GM12878 (cell line): ENCODE measurements at regions not wholly inside any gene's neighbourhood (a gene's known extent, or its start where the extent isn't known, plus 50 kb on each side); places are given as distances from the start of the nearest gene placed in this dataset.

Experiments
- ATF3 ChIP-seq: IDR thresholded peaks from 2 replicates; pipeline ENCODE4 v1.6.1; 2011; ENCODE audit warnings: low read depth, mild to moderate bottlenecking, low read length, moderate library complexity, borderline replicate concordance; ENCODE audit errors: extremely low read depth
- CBX5 ChIP-seq: sonication (generic); IDR thresholded peaks from 2 replicates; pipeline ENCODE4 v1.6.1; 2016; ENCODE audit warnings: low read depth, moderate library complexity, mild to moderate bottlenecking, inconsistent platforms
- ELK1 ChIP-seq: IDR thresholded peaks from 2 replicates; pipeline ENCODE4 v1.6.1; 2012; ENCODE audit warnings: low read depth, low read length, improper control_type of control experiment
- GATAD2B ChIP-seq: fragments of 450-650 bp; conservative IDR thresholded peaks from 2 replicates; pipeline ENCODE4 v1.6.1; 2017; ENCODE audit warnings: low read depth, mild to moderate bottlenecking, moderate library complexity
- NBN ChIP-seq: fragments of 450-650 bp; IDR thresholded peaks from 2 replicates; pipeline ENCODE4 v1.6.1; 2016
- NFYA ChIP-seq: IDR thresholded peaks from 2 replicates; pipeline ENCODE4 v1.6.1; 2011; ENCODE audit warnings: low read depth, mild to moderate bottlenecking, low read length, improper control_type of control experiment, borderline replicate concordance
- NR2F1 ChIP-seq: fragments of 450-650 bp; conservative IDR thresholded peaks from 2 replicates; pipeline ENCODE4 v1.6.1; 2017; ENCODE audit warnings: mild to moderate bottlenecking
- PBX3 ChIP-seq: IDR thresholded peaks from 2 replicates; pipeline ENCODE4 v1.6.1; 2011; ENCODE audit warnings: mild to moderate bottlenecking, low read depth, low read length, moderate library complexity; ENCODE audit not compliant: insufficient replicate concordance
- POLR2A ChIP-seq: IDR thresholded peaks from 2 replicates; pipeline ENCODE4 v1.6.1; 2011; ENCODE audit warnings: low read depth, mild to moderate bottlenecking, low read length
- PRDM15 ChIP-seq: fragments of 450-650 bp; formaldehyde crosslinking; IDR thresholded peaks from 2 replicates; pipeline ENCODE4 v1.4.0; 2020; ENCODE audit warnings: mild to moderate bottlenecking, moderate library complexity
- RFX5 ChIP-seq: IDR thresholded peaks from 2 replicates; pipeline ENCODE4 v1.6.1; 2011; ENCODE audit warnings: low read depth, low read length, improper control_type of control experiment
- ZNF687 ChIP-seq: fragments of 450-650 bp; IDR thresholded peaks from 2 replicates; pipeline ENCODE4 v1.6.1; 2017; ENCODE audit warnings: mild to moderate bottlenecking, moderate library complexity
- ZSCAN29 ChIP-seq: fragments of 450-650 bp; IDR thresholded peaks from 2 replicates; pipeline ENCODE4 v1.6.1; 2017; ENCODE audit warnings: mild to moderate bottlenecking, moderate library complexity

- TF ChIP-seq ELK1 (no peak), ATF3 (no peak), PBX3 (no peak), NFYA (no peak), CBX5 (no peak), PRDM15 (no peak), GATAD2B (no peak), ZSCAN29 (no peak), ZNF687 (no peak), NR2F1 (no peak), RFX5 (no peak), POLR2A (no peak), NBN (no peak)
Observed at GRCh38 chr7:67455508-67455907, 458.9 kb downstream of the TYW1 start (continued).
